Omental fat pad (tissue), 3 donors: ENCODE measurements at regions not wholly inside any gene's neighbourhood (a gene's known extent, or its start where the extent isn't known, plus 50 kb on each side); places are given as distances from the start of the nearest gene placed in this dataset.

Experiments used
- ATAC-seq: fragments of 150-250 bp; one replicate; pipeline ENCODE4 v1.9.1; 2016; ENCODE audit warnings: mild to moderate bottlenecking, moderate library complexity; ENCODE audit not compliant: low FRiP score
- DNase-seq: peaks from one replicate; pipeline ENCODE4 v3.0.0-alpha.2; 2019; ENCODE audit warnings: low spot score
- CTCF ChIP-seq, 3 donors: fragments of 450-650 bp; IDR thresholded peaks; one replicate each; pipeline ENCODE4 v1.5.1; 2016 to 2017; ENCODE audit warnings: antibody characterized with exemption in 3 of 3, mild to moderate bottlenecking in 3 of 3, moderate library complexity in 2 of 3

DNA sequence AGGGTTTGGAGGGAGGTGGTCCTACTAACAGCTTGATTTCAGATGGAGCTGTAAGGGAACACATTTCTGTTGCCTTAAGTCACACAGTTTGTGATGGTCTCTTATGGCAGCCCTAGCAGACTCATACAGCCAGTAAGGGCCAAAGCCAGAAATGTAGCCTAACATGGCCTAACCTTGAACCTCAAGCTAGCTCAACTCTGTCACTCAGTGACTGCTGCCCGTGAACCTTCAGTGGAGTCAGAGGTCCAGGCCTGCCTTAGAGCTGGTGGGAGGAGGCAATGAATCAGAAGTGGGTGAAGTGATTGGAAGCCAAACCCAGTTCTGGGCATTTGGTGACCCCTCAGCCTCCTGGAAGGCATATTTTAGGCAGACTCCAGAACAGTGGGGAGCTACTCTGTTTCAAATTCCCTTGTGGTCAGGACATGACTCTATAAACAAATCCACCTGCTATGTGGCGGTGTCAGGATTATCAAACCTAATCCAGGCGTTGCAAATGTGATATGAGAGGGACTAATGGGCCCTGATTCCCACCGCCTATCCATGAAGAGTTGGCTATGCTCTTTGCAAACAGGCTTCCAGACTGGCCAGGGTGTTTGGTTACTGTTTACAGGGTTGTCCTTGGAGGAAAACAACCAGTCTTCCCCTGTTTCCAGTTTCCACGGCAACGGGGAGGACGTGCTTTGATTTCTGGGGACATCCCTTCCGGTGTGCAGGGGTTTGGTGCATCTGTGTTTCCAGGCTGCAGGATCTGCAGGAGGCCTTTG lies 105.9 kb upstream of the AGBL1 start:
- DNase-seq, result no peak
- TF ChIP-seq CTCF (IDR thresholded peaks at IDR 0.05), result no peak
- ATAC-seq, result no peak

- no peak for DNase-seq
- no peak for TF ChIP-seq CTCF (IDR thresholded peaks at IDR 0.05)
- no peak for ATAC-seq
Observed at GRCh38 chr15:85974348-85974705, 105.3 kb upstream of the AGBL1 start.

GRCh38 chr15:85974742-85975141 lies 104.9 kb upstream of the AGBL1 start:
- no peak for DNase-seq
- no peak for ATAC-seq
- no peak for TF ChIP-seq CTCF (IDR thresholded peaks at IDR 0.05)

DNA sequence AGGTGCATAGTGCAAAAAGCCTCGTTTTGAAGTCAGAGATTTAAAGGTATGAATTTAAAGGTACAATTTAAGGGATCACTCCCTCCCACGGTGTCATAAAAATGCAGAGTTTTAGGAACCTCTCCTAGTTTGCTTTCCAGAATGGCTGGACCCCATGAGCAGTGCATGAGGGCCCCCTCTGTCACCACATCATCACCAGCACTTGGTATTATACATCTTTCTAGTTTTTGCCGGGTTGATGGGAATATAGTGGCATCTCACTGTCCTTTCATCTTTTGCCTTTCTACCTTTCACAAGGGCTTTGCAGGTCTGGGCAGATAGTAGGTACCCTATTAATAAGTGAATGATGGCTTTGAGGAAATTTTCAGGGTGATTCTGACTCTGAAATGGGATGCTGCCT lies 103.6 kb upstream of the AGBL1 start:
- no peak for TF ChIP-seq CTCF (IDR thresholded peaks at IDR 0.05)
- DNase-seq (no peak), ATAC-seq (no peak)

DNA sequence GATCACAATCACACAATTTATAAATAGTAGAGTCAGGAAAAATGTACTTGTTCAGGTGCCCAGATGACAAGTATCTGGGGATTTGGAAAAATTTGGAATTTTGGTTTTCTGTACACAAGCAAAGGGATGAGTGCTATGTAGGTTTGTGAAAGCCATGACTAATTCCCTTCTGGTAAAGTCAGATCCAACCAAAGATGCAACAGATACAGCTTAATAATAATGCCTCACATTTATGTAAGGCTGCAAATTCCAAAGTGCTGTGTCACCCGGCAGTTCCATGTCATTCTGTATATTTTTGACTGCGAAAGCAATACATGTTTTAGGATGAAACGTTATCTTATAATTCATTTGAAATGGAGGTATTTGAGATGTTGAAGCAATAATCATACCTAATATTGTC lies 102.7 kb upstream of the AGBL1 start:
- no peak for DNase-seq
- no peak for TF ChIP-seq CTCF (IDR thresholded peaks at IDR 0.05)

DNA sequence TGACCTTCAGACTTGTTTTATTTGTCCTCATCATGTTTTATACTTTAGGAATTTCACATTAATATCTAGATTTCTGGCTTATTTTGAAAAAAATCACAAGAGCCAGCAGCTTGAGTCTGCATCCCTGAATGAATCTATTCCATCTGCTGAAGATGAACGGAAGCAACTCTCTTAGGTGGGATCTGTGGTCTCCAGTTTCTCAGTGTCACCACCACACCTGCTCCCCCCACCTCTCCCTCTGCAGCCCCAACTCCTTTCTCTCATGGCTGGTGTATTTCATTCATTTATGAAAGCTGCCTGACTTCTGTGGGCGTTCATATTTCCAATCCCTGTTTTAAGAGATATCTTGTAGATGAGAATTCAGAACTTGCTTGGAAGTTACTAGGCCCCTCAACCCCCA lies 102.1 kb upstream of the AGBL1 start:
- DNase-seq, result no peak
- ATAC-seq, result no peak
- no peak for TF ChIP-seq CTCF (IDR thresholded peaks at IDR 0.05)

More for the DNA sequence above, 102.7 kb upstream of the AGBL1 start:
- ATAC-seq, result no peak

DNA sequence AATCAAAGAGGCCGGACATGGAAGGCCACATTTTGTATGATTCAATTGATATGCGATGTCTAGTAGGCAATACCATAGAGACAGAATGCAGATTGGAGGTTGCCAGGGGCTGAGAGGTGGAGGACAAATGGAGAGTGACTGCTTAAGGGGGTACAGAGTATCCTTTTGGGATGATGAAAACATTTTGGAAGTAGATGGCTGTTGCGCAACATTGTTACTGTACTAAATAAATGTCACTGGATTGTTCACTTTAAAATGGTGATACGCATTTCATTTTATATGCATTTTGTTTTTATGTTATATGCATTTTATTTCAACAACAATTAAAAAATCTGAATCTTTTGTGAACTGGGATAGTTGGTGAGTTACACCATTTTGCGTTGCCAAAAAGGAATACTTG lies 99.7 kb upstream of the AGBL1 start:
- TF ChIP-seq CTCF (IDR thresholded peaks at IDR 0.05), result no peak
- DNase-seq, result no peak
- ATAC-seq, result no peak
